ENCODE measurements at regions not wholly inside any gene's neighbourhood (a gene's known extent, or its start where the extent isn't known, plus 50 kb on each side); places are given as distances from the start of the nearest gene placed in this dataset.

GRCh38 chr2:105464325-105464724 is 65.5 kb upstream of the FHL2 start:
- Histone ChIP-seq H3K27ac (ENCODE audit: low read depth in 2 of 2, low read length in 1 of 2) (no peak overlapping the region), H3K4me3 (ENCODE audit: low read depth in 2 of 2, low read length in 1 of 2) (no peak overlapping the region), H3K9ac (no peak overlapping the region), H3K9me3 (no peaks in the 10 kb centered on the region), H3K36me3 (replicated peaks in 1 of 2; ENCODE audit: control insufficient read depth in 1 of 2, insufficient read depth in 2 of 2, low read length in 1 of 2) (no peaks in the 10 kb centered on the region), H3F3A (replicated peaks; ENCODE audit: insufficient read depth) (no peaks in the 10 kb centered on the region), H3K4me2 (no peak overlapping the region), H2AFZ (ENCODE audit: low read depth) (no peak overlapping the region), H3K27me3 (ENCODE audit: insufficient read depth) (no peaks in the 10 kb centered on the region; the same call in 1 of the 2 replicates), H3K9me2 (no peaks in the 10 kb centered on the region), H3K79me2 (ENCODE audit: insufficient read depth) (no peaks in the 10 kb centered on the region), H4K20me1 (ENCODE audit: insufficient read depth) (no peaks in the 10 kb centered on the region), H3K4me1 (ENCODE audit: control insufficient read depth in 1 of 2, insufficient read depth in 2 of 2, low read depth in 1 of 2, low read length in 1 of 2) (no peaks in the 10 kb centered on the region)
- CTCF ChIA-PET: no interaction called here
- POLR2A ChIA-PET: no interaction called here
- DNase-seq: no peak
- 89% methylated on average over 2 of the region's 2 CpGs for WGBS (ENCODE audit: low lambda C conversion rate)
- TF ChIP-seq NRF1 (IDR thresholded peaks at IDR 0.05; ENCODE audit: low read depth, low read length): no peak
- TF ChIP-seq USF2 (IDR thresholded peaks at IDR 0.05; ENCODE audit: borderline replicate concordance, low read depth, low read length): no peak
- TF ChIP-seq ELF1 (IDR thresholded peaks at IDR 0.05): no peak
- TF ChIP-seq RFX5 (IDR thresholded peaks at IDR 0.05; ENCODE audit: low read length): no peak
- no peak for TF ChIP-seq SIN3A (IDR thresholded peaks at IDR 0.05; ENCODE audit: borderline replicate concordance, low read depth, low read length)
- no peak for TF ChIP-seq FOXJ3 (CRISPR knock-in tag; IDR thresholded peaks at IDR 0.05)
- no peak for TF ChIP-seq GATA2 (CRISPR knock-in tag; IDR thresholded peaks at IDR 0.05)

- Histone ChIP-seq H3K36me3 (replicated peaks in 1 of 2; ENCODE audit: control insufficient read depth in 1 of 2, insufficient read depth in 2 of 2, low read length in 1 of 2) (no peaks in the 10 kb centered on the region), H2AFZ (ENCODE audit: low read depth) (no peak overlapping the region), H3K4me1 (ENCODE audit: control insufficient read depth in 1 of 2, insufficient read depth in 2 of 2, low read depth in 1 of 2, low read length in 1 of 2) (peaks cover 0 to 6% of the 10 kb centered on the region in 2 experiments; a peak in 1 of 4 replicates), H3K27me3 (ENCODE audit: insufficient read depth) (no peaks in the 10 kb centered on the region; the same call in 1 of the 2 replicates), H3K9ac (no peak overlapping the region), H3K27ac (ENCODE audit: low read depth in 2 of 2, low read length in 1 of 2) (no peak overlapping the region), H4K20me1 (ENCODE audit: insufficient read depth) (no peaks in the 10 kb centered on the region), H3K9me2 (no peaks in the 10 kb centered on the region), H3K4me2 (no peak overlapping the region), H3K4me3 (ENCODE audit: low read depth in 2 of 2, low read length in 1 of 2) (no peak overlapping the region), H3K9me3 (no peaks in the 10 kb centered on the region), H3K79me2 (ENCODE audit: insufficient read depth) (no peaks in the 10 kb centered on the region), H3F3A (replicated peaks; ENCODE audit: insufficient read depth) (no peaks in the 10 kb centered on the region)
- 60% methylated on average over 6 of the region's 6 CpGs for WGBS (ENCODE audit: low lambda C conversion rate)
- DNase-seq: no peak
- POLR2A ChIA-PET: interaction anchor here (1.6 kb wide), 1 partner anchor 21 kb away, joined by 5 read pairs; no protein-coding TSS in a partner anchor
- CTCF ChIA-PET: interaction anchor here (1.4 kb wide), 1 partner anchor 82 kb away, joined by 5 read pairs; no protein-coding TSS in a partner anchor
- TF ChIP-seq RAD21 (IDR thresholded peaks at IDR 0.05; ENCODE audit: low read length): no peak
- no peak for TF ChIP-seq ZBTB33 (IDR thresholded peaks at IDR 0.05; ENCODE audit: borderline replicate concordance, low read depth)
- no peak for TF ChIP-seq USF2 (IDR thresholded peaks at IDR 0.05; ENCODE audit: borderline replicate concordance, low read depth, low read length)
- TF ChIP-seq FOXJ3 (CRISPR knock-in tag; IDR thresholded peaks at IDR 0.05): no peak
- TF ChIP-seq GATA2 (CRISPR knock-in tag; IDR thresholded peaks at IDR 0.05): no peak
- TF ChIP-seq NFIC (IDR thresholded peaks at IDR 0.05; ENCODE audit: borderline replicate concordance): no peak
- TF ChIP-seq RXRA (IDR thresholded peaks at IDR 0.05; ENCODE audit: borderline replicate concordance, low read depth): no peak
- no peak for TF ChIP-seq EZH2phosphoT487 (IDR thresholded peaks at IDR 0.05; ENCODE audit: borderline replicate concordance, low read depth)
- TF ChIP-seq MEF2A (IDR thresholded peaks at IDR 0.05; ENCODE audit: borderline replicate concordance, low read depth): no peak
- no peak for TF ChIP-seq CHD2 (IDR thresholded peaks at IDR 0.05; ENCODE audit: low read length, partially characterized antibody)
Measured at GRCh38 chr2:105460048-105460732, 61.3 kb upstream of the FHL2 start.

All from SK-N-SH (cell line).